ENCODE measurements at regions not wholly inside any gene's neighbourhood (a gene's known extent, or its start where the extent isn't known, plus 50 kb on each side); places are given as distances from the start of the nearest gene placed in this dataset.

DNA sequence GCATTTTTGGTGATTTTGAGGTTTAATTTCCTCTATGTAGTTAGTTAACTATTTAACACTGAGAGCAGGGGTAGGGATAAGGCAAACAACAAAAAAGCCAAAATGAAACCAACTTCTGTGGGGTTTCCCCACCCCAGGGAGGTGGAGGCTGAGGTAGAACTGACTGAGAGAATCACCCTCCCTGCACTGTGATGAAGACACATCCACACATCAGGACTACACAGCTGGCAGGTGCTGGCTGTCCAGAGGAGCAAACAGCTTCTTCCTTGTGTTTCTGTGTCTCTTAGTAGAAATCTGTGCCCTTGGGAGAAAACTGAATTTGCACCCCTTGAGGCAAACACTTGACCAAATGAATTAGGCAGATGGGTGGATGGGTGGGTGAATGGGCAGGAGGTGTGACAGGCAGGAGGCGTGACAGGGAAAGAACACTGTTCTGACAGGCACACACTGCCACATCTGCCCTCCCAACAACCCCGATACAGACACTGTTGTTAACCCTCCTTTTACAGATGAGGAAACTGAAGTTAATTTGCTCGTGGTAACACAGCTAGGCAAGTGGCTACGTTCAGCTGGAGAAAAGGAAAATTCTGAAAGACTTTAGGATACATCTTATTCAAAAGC lies 62.9 kb upstream of the AMZ2 start:
- DNase-seq (ENCODE audit: low read depth): no peak

DNA sequence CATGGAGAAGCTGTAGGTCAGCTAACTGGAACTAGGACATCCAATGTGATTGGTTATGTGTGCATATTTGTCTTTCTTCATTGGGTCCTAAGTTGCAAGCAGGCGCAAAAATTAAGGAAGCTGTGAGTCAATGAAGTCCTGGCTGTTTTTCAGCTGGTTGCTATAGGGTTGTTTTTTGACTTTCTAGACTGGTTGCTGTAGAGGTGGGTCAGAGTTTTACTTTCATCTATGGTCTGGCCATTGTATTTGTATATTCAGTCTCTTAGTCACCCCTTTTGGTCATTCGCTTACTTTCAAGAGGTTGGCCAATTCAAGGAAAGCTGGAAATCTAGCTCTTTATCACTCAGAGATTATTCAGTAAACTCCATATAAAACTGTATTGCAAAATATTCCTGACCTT lies 62.0 kb upstream of the AMZ2 start:
- no peak for DNase-seq (ENCODE audit: low read depth)

DNA sequence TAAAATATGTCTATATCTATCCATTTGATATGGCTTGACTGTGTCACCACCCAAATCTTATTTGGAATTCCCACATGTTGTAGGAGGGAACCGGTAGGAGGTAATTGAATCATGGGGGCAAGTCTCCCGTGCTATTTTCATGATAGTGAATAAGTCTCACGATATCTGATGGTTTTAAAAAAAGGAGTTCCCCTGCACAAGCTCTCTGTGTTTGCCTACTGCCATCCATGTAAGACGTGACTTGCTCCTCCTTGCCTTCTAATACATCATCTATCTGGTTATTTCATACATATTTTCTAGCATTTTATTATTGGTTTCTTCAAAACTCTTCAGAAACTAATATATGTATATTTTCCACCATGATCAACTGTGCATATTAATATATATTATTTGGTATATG lies 57.3 kb upstream of the AMZ2 start:
- no peak for DNase-seq (ENCODE audit: low read depth)

DNA sequence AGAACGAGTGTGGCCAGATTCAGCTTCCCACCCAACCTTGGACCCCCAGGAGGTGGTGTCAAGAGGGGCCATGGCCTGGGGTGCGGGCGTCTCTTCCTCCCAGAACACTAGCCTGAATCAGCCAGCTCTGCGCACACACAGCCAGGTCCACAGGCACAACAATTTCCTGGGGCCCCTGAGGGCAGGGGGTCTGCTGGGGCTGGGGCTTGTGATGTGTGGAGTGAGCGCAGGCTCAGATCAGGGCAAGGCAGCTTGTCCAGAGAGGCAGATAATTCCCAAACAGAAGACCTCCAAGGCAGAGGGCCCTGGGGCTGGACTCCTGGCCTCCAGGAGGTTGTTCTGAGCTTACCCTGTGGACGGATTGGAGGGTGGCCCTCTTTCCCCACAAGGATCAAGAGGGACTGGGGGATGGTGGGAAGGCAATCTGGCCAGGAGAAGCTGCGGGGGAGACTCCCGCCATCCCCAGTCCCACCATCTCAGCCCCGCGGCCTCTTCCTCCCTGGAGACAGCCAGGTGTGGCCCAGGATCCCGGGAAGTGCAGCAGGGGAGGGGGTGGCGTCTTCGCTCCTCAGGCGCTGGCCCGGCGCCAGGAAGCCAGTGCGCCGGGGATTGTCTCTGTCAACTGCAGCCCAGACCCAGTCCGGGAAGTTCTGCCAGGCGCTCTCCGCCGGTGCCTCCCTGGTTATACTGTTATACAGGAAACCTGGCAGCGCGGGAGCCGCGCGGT lies 52.0 kb upstream of the AMZ2 start:
- no peak for DNase-seq (ENCODE audit: low read depth)

DNA sequence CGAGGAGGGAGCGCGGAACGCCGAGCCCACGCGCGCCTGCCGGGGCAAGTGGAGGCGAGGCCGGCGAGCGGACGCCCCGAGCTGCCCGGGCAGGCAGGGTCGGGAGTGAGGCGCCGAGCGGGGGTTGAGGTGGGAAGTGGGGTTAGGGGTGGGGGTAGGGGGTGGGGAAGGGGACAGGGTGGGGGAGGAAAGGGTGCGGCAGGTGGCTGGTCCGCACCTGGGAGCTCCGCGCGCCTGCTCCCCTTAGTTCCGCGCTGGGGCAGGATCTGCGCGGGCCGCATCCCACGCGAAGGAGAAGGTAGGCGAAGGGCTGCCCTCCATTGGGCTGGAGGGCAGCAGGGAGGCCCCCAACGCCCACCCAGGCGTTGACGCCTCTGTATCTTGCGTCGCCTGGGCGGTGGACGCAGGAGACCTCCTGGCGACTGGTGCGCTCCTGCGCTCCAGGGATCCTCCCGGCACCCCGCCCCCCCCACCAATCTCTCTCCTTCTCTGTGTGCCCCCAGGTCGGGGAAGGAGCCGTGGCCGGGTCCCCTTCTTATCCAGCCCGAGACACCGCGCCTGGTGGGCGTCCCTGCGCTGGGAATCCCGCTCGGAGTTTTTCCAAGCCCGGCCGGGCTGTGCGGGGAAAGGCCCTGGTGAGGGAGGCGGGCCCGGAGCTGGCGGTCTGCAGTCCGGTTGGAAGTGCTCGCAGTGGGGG lies 51.3 kb upstream of the AMZ2 start:
- DNase-seq (ENCODE audit: low read depth): no peak

DNA sequence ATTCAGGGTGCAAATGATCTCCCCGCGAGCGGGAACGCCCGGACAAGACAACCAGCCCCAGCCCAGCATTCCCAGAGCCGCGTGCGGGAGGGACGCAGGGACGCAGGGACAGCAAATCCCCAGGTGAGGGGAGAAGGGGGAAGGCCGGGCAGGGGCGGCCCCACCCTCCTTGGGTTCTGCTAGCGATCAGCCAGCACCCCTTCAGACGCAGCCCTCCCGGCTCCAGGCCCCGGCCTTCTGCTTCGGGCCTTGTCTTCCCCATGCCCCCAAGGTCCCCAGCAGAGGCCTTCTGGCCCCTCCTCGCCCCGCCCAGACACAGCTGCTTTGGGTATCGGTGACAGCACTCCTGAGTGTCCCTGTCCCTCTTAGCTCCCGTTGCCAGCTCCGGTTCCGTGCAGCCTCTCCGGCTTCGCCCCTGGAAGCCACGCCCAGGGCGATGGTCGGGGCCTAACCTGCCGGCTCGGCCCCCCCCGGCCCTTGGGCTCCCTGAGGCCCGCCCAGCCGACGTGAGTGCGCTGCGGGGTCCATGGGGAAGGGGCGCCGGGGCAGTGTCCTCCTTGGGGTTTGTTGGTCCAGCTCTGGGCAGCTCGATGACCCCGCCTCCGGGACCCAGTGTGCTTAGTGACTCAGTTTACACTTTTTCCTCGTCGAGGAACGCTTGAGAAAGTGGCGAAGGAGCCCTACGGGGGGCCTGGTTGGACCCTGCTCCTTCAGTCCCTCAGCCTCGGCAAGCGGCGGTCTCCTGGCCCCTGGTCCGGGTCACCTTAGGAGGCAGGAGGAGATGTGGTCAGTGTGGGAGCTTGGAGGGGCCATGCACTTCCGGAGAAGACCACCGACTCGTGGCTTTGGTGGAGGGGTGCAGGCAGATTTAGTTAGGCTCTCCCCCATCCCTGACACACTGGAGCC lies 50.5 kb upstream of the AMZ2 start:
- no peak for DNase-seq (ENCODE audit: low read depth)

DNA sequence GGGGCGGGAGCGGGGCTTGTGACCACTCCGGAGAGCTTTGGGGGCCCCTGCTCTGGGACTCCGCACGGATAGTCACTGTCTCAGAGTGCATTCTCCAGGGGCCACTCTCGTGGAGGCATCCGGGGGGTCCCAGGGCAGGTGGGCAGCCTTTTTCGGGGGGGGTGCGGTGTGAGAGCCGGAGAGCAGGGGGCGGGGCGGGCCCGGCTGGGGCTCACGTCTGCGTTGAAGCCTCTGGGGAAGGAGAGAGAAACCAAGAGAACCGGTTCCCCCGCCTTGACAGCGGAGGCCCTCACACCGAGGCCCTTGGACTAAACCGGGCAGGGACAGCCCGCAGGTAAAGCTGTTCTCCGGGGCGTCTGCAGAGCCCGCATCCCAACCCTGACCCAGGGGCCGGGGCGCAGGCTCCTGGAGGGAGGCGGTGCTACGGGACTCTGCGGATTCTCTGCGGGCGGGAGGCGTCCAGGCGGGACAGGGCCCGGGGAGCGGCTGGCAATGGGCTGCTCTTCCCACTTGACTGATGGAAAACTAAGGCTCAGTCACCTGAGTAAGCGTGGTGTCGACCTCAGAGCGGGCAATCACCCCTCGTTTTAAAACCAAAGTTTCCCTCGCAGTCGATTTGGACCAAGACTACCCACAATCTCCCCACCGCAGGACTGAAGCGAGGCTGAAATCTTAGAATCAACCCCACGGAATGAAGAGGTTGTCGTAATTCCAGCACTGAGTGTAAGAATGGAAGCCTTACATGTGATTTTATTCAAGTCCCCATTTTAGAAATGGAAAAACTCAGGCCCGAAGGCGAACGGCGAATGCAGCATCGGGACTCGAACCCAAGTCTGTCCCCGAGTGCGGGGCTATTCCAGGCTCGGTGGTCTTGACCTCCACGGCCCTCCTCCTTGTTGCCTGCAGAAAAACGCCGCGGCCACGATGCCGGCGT lies 49.6 kb upstream of the AMZ2 start:
- DNase-seq (ENCODE audit: low read depth): no peak
